Caco-2 (cell line): ENCODE measurements at regions not wholly inside any gene's neighbourhood (a gene's known extent, or its start where the extent isn't known, plus 50 kb on each side); places are given as distances from the start of the nearest gene placed in this dataset.

ENCODE experiments used
- BruUV-seq: library from RNA; stranded (reverse); fragments of 400-500 nt; replicated peaks from 2 replicates; lab custom pipeline; 2021; lab: Mats Ljungman, UMichigan
- CTCF ChIA-PET: fragments of 300-600 bp; sonication (Branson Sonifier 250); formaldehyde crosslinking; loops from one replicate; lab custom pipeline; 2022; ENCODE audit warnings: antibody characterized with exemption; lab: Charles Lee
- POLR2A ChIA-PET: fragments of 300-600 bp; sonication (Branson Sonifier 250); formaldehyde crosslinking; loops from one replicate; lab custom pipeline; 2022; ENCODE audit warnings: antibody characterized with exemption; lab: Charles Lee
- DNase-seq, 2 experiments: peaks; one replicate each; pipeline versions ENCODE4 v3.0.0 to v3.0.0-alpha.2; 2020 to 2022
- H3K27me3 ChIP-seq: replicated peaks from 2 replicates; pipeline ENCODE4 v1.6.0; 2011; ENCODE audit warnings: low read length; ENCODE audit not compliant: control insufficient read depth, insufficient read depth
- H3K36me3 ChIP-seq: 2 replicates; pipeline ENCODE4 v1.5.1; 2011; ENCODE audit warnings: low read length; ENCODE audit not compliant: control insufficient read depth, insufficient read depth
- H3K4me1 ChIP-seq: fragments of 250-450 bp; sonication (Bioruptor Pico); 2 replicates; pipeline ENCODE4 v1.5.1; 2020; ENCODE audit warnings: mild to moderate bottlenecking
- H3K4me3 ChIP-seq: 2 replicates; pipeline ENCODE4 v1.5.1; 2011; ENCODE audit warnings: low read depth, mild to moderate bottlenecking, control low read depth, low read length
- H3K9me3 ChIP-seq: fragments of 250-450 bp; sonication (Bioruptor Pico); 2 replicates; pipeline ENCODE4 v1.5.1; 2020; ENCODE audit warnings: mild to moderate bottlenecking, moderate library complexity
- H3K27ac Mint-ChIP-seq: one replicate; pipeline ENCODE4 v1.8.0; 2022; ENCODE audit warnings: mixed read lengths; ENCODE audit not compliant: unreplicated experiment
- H3K27me3 Mint-ChIP-seq: one replicate; pipeline ENCODE4 v1.8.0; 2022; ENCODE audit warnings: mixed read lengths; ENCODE audit not compliant: insufficient read depth, unreplicated experiment
- H3K36me3 Mint-ChIP-seq: one replicate; pipeline ENCODE4 v1.8.0; 2022; ENCODE audit warnings: mild to moderate bottlenecking, mixed read lengths; ENCODE audit not compliant: insufficient read depth, unreplicated experiment
- H3K4me1 Mint-ChIP-seq: one replicate; pipeline ENCODE4 v1.8.0; 2022; ENCODE audit warnings: low read depth, mixed read lengths; ENCODE audit not compliant: unreplicated experiment
- H3K4me3 Mint-ChIP-seq: one replicate; pipeline ENCODE4 v1.8.0; 2022; ENCODE audit warnings: mild to moderate bottlenecking, moderate library complexity, mixed read lengths; ENCODE audit not compliant: unreplicated experiment
- H3K9me3 Mint-ChIP-seq: one replicate; pipeline ENCODE4 v1.8.0; 2022; ENCODE audit warnings: mixed read lengths; ENCODE audit not compliant: unreplicated experiment
- CTCF ChIP-seq, 2 experiments: fragments of 200-600 bp in 1 of 2; IDR thresholded peaks; 1 replicate in 1 of 2; 2 replicates in 1 of 2; pipeline versions ENCODE4 v1.5.1 to v1.8.0; 2011 to 2022; ENCODE audit warnings: antibody characterized with exemption in 1 of 2, control low read depth in 1 of 2, inconsistent platforms in 1 of 2, low read depth in 1 of 2, low read length in 1 of 2, mild to moderate bottlenecking in 1 of 2, moderate library complexity in 1 of 2; ENCODE audit not compliant: insufficient read depth in 1 of 2, severe bottlenecking in 1 of 2, unreplicated experiment in 1 of 2
- intact Hi-C: fragments of 100-400 bp; cut with micrococcal nuclease; formaldehyde crosslinking; loops from one replicate; pipeline ENCODE4 v1.10.0; 2022; ENCODE audit not compliant: unreplicated experiment

- H3K27me3 Mint-ChIP-seq = no peaks in the 10 kb centered on the region
- no peaks in the 10 kb centered on the region for H3K36me3 Mint-ChIP-seq
- H3K9me3 Mint-ChIP-seq = no peaks in the 10 kb centered on the region
- no peaks in the 10 kb centered on the region for H3K36me3 ChIP-seq
- POLR2A ChIA-PET = no interaction called here
- TF ChIP-seq CTCF (IDR thresholded peaks at IDR 0.05; ENCODE audit: insufficient read depth in 1 of 2, low read depth in 1 of 2, low read length in 1 of 2, severe bottlenecking in 1 of 2, unreplicated experiment in 1 of 2) = no peak
- H3K4me3 ChIP-seq = no peak overlapping the region
- H3K4me1 ChIP-seq = no peaks in the 10 kb centered on the region
- no peaks in the 10 kb centered on the region for H3K27me3 ChIP-seq
- intact Hi-C loops = no loop called here
- no peak overlapping the region for H3K27ac Mint-ChIP-seq
- BruUV-seq = no TSS peak
- no peak overlapping the region for H3K4me3 Mint-ChIP-seq
- H3K4me1 Mint-ChIP-seq = no peaks in the 10 kb centered on the region
- no peaks in the 10 kb centered on the region for H3K9me3 ChIP-seq
- CTCF ChIA-PET = no interaction called here
- DNase-seq = no peak
Observed at GRCh38 chrX:113959912-113960626, 623.8 kb upstream of the HTR2C start.

- no peaks in the 10 kb centered on the region for H3K27me3 Mint-ChIP-seq
Observed at GRCh38 chrX:113956936-113957335, 627.0 kb upstream of the HTR2C start.

GRCh38 chrX:113954297-113954696, 629.6 kb upstream of the HTR2C start:
- ChIA-PET CTCF (no interaction called here), POLR2A (no interaction called here)
- H3K9me3 ChIP-seq = no peaks in the 10 kb centered on the region
- H3K4me1 ChIP-seq = no peaks in the 10 kb centered on the region
- no peaks in the 10 kb centered on the region for H3K36me3 Mint-ChIP-seq
- H3K4me3 ChIP-seq = no peak overlapping the region
- no peaks in the 10 kb centered on the region for H3K4me1 Mint-ChIP-seq
- no peak overlapping the region for H3K27ac Mint-ChIP-seq
- H3K4me3 Mint-ChIP-seq = no peak overlapping the region
- intact Hi-C loops = no loop called here
- no peaks in the 10 kb centered on the region for H3K27me3 ChIP-seq
- no peaks in the 10 kb centered on the region for H3K27me3 Mint-ChIP-seq
- no peaks in the 10 kb centered on the region for H3K9me3 Mint-ChIP-seq
- no peak for TF ChIP-seq CTCF (IDR thresholded peaks at IDR 0.05; ENCODE audit: insufficient read depth in 1 of 2, low read depth in 1 of 2, low read length in 1 of 2, severe bottlenecking in 1 of 2, unreplicated experiment in 1 of 2)
- BruUV-seq = no TSS peak
- no peak for DNase-seq
- H3K36me3 ChIP-seq = no peaks in the 10 kb centered on the region

More at GRCh38 chrX:113956936-113957335, 627.0 kb upstream of the HTR2C start:
- TF ChIP-seq CTCF (IDR thresholded peaks at IDR 0.05; ENCODE audit: insufficient read depth in 1 of 2, low read depth in 1 of 2, low read length in 1 of 2, severe bottlenecking in 1 of 2, unreplicated experiment in 1 of 2) = no peak
- Histone ChIP-seq H3K27me3 (no peaks in the 10 kb centered on the region), H3K4me1 (no peaks in the 10 kb centered on the region), H3K4me3 (no peak overlapping the region), H3K9me3 (no peaks in the 10 kb centered on the region), H3K36me3 (no peaks in the 10 kb centered on the region)
- no peaks in the 10 kb centered on the region for H3K9me3 Mint-ChIP-seq
- H3K27ac Mint-ChIP-seq = no peak overlapping the region
- intact Hi-C loops = no loop called here
- no peaks in the 10 kb centered on the region for H3K36me3 Mint-ChIP-seq
- H3K4me3 Mint-ChIP-seq = no peak overlapping the region
- ChIA-PET POLR2A (no interaction called here), CTCF (no interaction called here)
- BruUV-seq = no TSS peak
- no peak for DNase-seq
- H3K4me1 Mint-ChIP-seq = no peaks in the 10 kb centered on the region
